ENCODE measurements at regions not wholly inside any gene's neighbourhood (a gene's known extent, or its start where the extent isn't known, plus 50 kb on each side); places are given as distances from the start of the nearest gene placed in this dataset.
A peak's percentile ranks its signal among the peaks of the same experiment; 100 is the strongest.

GRCh38 chr6:26149240-26149639, 62.0 kb downstream of the HFE start:
- no peak for DNase-seq

DNA sequence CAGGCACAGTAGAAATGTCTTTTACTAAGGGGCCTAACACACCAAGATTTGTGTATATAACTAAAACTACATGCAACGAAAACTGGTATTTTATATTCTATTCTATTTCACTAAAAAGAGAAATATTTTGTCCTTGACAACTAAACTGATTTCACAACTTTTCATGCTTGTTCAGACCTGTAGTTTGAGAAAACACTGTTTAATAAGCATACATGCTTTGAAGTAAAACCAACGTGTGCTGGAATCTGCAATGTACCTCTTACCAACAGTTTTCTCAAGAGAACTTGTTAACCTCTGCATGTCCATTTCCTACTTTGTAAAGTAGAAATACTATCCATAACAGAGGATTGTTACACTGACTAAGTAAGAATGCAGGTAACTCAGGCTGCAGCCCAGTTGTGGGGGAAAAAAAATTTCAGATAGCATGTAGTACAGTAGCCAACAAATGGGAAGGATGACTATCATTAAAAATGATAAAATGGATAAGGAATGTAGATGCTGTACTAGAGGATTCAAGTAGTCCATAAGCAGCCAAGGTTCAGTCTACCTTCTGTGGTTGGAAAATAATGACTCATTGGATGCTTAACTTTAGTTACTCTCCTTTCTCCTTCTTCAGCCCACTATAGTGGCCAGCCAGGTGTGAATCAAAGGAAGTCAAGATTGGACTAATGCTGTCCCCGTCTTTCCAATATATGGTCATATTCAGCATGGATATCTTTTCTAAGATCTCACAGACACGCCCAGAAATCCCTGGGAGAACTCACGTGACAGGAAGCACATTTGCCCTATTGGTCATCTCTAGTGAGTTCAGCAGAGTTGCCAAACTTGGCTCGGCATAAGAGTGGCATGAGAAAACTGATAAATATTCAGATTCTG, 65.2 kb downstream of the HFE start:
- no peak for DNase-seq

GRCh38 chr6:26155061-26155930, 68.1 kb downstream of the HFE start:
- no peak for DNase-seq

- DNase-seq = peak; percentile 88
These were observed 69.0 kb downstream of the HFE start for GRCh38 chr6:26156105-26156849.

- DNase-seq = peak; percentile 50
These were observed 69.6 kb downstream of the HFE start for GRCh38 chr6:26156850-26157250.

DNA sequence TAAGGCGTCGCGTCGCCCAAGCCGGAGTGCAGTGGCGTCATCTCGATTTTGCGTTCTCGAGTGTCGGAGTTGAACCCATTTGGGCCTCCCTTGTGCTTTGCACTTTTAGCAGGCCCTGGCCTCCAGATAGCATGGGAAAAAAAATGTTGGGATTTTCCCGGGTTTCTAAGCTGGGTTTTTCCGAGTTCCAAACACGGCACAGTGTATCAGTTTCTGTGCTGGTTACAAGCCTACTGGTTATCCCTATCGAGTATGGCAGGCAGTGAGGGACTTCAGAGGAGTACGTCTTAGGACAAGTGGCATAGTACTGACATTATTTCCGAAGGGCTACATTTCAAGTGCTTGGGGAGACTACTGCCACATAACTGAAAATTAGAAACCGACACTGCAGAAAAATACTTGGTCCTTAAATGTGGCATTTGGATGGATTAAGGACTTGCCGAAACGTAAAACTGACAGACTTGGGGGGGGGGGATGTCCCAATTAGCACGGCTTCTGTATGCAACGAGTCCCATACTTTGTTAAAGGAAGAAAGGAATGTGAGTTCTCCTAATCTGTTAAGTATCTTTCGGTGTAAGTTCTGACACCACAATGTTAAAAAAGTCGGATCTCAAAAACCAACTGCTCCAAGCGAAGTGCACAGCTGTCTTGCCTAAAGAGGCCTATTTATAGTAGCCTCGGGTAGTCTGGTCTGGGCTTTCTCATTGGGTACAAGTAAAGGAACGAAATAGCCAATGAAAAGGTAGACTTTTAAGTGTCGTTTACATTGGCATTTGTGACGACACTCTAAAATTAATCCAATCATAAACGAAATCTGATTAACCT, 70.2 kb downstream of the HFE start:
- DNase-seq = no peak

GRCh38 chr6:26158076-26158580, 70.9 kb downstream of the HFE start:
- DNase-seq = peak; percentile 82

- peak; percentile 51 for DNase-seq
These were observed 71.5 kb downstream of the HFE start for GRCh38 chr6:26158581-26159356.

- DNase-seq = no peak
These were observed 72.4 kb downstream of the HFE start for GRCh38 chr6:26159357-26160273.

DNA sequence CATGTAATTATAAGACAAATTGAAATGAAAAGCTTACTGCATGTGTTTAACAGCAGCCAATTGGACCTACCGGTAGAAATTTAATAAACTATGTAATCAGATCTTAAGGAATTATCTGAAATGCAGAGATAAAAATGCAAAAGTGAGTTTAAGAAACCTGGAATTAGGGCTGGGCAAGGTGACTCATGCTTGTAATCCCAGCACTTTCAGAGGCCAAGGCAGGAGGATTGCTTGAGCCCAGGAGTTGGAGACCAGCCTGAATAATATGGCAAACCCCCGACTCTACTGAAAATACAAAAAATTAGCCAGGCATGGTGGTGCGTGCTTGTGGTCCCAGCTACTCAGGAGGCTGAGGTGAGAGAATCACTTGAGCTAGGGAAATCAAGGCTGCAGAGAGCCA, 74.1 kb downstream of the HFE start:
- DNase-seq = no peak

GRCh38 chr6:26162399-26162798, 75.2 kb downstream of the HFE start:
- no peak for DNase-seq

GRCh38 chr6:26163427-26164119, 76.3 kb downstream of the HFE start:
- no peak for DNase-seq

DNA sequence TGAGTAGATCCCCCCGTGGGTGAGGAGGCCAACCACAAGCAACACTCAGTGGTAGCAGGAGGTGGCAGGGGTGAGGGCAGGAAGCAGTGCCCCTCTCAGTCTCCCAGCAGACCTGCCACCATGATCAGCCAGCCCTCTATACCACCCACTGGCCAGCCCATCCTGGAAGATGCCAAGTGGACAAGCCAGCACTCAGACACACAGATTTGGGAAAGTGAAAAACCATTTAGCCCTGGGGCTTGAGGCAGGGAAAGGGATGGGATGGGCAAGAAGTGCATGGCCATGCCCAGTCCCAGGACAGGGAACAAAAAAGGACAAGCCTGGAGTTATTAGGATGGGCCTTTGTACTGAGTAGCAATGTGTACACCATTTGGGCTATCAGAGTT, 76.9 kb downstream of the HFE start:
- DNase-seq = no peak

- DNase-seq = no peak
These were observed 78.1 kb downstream of the HFE start for GRCh38 chr6:26165261-26165790.

- no peak for DNase-seq
These were observed 83.0 kb downstream of the HFE start for GRCh38 chr6:26170181-26170580.

DNA sequence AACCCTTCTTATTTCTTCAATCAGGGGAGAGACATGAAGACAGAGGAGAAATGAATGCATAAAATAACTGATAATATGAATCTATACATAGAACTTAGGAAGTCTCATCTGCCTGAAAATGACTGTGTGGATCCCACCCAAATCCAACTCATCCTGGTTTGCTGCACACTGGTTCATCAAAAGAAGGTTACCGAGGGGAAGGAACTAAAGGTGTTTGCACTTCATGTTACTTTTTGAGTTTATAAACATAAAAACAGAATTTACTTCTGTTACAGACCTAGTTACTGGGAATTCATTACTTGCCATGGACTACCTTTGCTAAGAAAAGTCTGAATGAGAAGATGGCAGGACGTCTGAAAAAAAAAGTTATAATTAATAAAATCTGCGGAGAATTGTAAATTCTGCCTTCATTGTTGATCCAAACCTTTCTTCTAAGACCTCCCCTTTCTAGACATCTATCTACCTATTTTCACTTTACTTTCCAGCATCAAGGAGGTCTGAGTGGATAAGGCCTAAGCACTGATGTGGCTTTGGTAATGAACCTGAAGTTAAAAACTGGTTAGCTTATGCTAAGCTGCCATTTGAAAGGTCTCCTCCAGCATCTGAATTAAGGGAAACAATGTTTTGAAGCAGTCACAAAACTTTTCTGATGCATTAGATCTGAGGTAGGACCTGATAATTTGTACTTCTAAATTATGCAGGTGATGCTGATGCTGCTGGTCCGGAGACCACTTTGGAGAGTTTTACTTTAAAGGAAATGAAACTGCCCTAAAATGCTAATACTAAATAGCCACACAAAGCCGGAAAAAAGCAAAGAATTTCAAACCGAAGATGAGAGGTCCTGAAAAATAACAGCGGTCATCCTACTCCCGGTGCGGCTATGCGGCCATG, 84.0 kb downstream of the HFE start:
- DNase-seq = no peak

DNA sequence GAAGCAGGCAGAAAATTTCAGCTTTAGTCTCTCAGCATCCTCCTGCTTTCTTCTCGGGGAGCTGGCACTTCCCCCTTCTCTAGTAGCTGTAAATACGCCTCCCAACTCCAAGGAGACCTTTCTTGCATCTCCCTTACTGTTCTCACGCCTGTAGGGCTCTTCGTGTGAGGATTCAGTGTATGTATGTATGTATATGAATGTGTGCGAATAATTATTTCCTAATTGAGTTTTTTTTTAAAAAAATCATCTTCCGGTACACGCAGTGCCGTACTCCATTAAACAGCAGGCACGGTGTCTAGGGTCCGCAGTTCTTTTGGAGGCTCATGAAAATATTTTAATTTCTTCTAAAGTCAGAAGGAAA, 85.4 kb downstream of the HFE start:
- peak; percentile 22 for DNase-seq

DNA sequence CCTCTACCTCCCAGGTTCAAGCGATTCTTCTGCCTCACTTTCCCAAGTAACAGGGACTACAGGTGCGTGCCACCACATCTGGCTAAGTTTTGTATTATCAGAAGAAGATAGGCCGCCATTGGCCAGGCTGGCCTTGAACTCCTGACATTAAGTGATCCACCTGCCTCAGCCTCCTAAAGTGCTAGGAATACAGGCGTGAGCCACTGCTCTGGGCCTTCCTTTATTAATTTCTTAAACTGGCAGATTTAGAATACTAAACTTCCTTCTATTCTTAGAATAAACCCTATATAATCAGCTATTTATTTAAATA, 86.6 kb downstream of the HFE start:
- DNase-seq = no peak

- DNase-seq = no peak
These were observed 87.8 kb downstream of the HFE start for GRCh38 chr6:26175033-26175427.

All from activated gamma-delta T cell treated with Interleukin-2 at 50 U/mL for 16 hours (primary cell).